ENCODE measurements at regions not wholly inside any gene's neighbourhood (a gene's known extent, or its start where the extent isn't known, plus 50 kb on each side); places are given as distances from the start of the nearest gene placed in this dataset.

DNA sequence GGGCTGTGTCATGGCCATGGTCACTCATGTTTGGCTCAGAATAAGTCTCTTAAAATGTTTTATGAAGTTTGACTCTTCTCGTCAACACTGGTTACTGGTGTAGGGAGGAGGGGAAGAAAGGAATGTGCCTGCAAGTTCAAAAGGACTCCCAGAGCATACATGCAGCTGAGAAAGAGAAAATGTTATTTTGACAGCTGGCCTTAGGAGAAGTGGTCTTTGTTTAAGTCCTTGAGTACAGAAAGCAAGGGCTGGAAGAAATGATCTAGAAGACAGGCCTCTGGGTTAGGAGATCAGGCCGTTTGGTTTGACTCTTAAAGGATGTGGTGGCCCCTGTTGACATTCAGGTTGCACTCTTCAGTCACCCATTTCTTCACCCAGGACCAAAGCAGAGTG is 245.5 kb downstream of the REEP3 start:
- no peak overlapping the region for H3K27ac ChIP-seq (ENCODE audit: low read depth, low read length)
- WGBS, 3 donors: 61 to 64% (median 63%) methylated on average over 2 of the region's 2 CpGs

DNA sequence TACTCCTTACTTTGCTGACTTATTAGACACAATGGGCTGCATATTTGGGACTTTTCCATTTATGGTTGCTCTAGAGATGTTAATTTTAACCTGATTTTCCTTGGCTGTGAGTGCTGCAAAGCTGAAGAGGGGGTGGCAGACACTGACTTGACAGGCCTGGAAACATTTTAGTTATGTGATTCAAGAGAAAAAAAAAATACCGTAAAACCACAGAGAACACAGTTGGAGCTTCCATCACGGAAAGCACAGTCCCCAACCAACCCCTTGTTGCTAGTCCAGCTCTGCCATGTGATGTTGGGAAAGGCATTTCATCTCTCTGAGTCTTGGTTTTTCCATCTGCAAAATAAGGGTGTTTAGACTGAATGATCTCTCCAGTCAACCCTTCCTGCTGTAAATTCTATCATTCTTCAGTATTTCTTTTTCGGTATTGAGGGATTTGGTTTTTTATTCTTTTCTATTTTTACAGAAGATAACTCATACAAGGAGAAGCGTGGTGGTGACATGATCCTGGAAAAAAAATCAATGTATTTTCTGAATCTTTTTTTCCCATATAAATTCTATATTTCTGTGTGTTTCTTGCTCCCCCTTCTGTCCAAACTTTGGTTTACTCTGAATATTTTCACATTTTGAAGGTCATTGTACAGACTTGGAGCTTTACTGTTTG is 246.1 kb downstream of the REEP3 start:
- no peak overlapping the region for H3K27ac ChIP-seq (ENCODE audit: low read depth, low read length)

DNA sequence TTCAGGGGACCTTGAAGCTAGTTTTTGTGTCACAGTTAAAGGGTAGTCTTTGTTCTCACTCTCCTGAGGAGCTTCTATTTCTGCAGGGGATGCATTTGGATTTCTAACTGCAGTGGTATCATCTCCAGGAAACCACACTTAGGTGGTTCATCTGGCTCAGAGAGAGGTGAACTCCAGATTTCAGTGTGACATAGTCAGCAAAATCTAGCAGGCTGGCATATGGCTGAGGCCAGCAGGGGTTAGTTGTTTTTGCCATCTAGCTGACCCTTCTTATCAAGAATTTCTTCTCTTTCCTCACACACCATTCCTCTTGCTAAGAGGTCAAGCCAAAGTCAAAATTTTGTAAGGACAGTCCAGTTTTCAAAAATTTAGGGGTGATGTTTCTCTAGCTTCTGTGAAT is 248.2 kb downstream of the REEP3 start:
- no peak overlapping the region for H3K27ac ChIP-seq (ENCODE audit: low read depth, low read length)

More for the DNA sequence above, 246.1 kb downstream of the REEP3 start:
- WGBS, 3 donors: 46 to 67% (median 53%) methylated on average over 4 of the region's 4 CpGs

DNA sequence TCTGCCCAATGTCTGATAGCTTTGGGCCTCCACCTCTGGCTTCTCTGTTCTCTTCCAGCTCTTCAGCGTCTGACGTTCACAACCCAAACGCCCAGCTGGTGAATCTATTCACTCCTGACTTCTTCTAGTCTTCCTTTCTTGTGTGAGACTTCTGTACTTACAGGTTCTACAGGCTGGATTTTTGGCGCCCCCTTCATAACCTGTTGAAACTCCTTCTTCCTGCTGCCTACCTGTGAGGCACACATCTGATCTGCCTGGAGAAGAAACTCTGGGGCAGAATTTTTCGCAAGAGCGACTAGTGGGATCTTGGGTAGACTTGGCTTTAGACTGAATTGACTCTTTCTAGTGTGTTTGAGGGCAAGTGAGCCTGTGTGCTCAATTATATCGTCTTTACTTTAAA is 249.3 kb downstream of the REEP3 start:
- no peak overlapping the region for H3K27ac ChIP-seq (ENCODE audit: low read depth, low read length)
- WGBS, 3 donors: 77 to 87% (median 83%) methylated on average over 7 of the region's 7 CpGs

DNA sequence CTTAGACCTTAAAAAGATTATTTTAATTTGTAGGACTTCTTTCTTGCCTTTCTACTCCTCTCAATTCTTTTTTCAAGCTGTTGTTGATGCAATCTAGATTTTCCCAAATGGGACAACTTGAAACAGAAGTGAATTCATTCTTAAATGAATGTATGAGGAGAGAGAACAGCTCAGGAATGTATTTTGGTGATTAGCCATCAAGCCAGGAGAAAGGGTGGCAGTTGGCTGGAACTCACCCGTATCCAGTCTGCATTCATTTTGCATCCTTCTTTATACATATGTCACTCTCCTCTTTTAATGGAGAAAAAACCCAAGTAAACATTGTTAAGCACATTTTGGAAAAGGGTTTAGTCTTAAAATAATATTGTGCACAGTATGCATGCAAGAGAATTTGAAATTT is 251.3 kb downstream of the REEP3 start:
- no peak overlapping the region for H3K27ac ChIP-seq (ENCODE audit: low read depth, low read length)
- 55 to 66% (median 56%) methylated on average over 1 of the region's 1 CpG for WGBS, 3 donors

DNA sequence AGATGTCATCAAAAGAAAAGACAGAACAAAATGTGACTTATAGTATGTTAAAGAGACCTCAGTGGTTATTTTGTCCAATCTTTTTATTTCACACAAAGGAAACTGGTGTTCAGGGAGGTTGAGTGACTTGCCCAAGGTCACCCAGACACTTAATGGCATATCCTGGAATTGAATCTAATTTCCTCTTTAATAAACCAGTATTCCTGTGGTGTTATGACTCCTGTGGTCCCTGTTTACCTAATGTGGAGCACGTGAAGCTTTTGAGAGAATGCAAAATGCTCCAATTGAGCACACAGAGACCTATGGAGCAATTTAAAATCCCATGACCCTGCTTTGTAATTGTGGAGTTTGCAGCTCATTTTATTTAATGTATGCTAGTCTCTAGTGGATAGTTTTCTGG is 251.9 kb downstream of the REEP3 start:
- H3K27ac ChIP-seq (ENCODE audit: low read depth, low read length): no peak overlapping the region
- 21 to 42% (median 36%) methylated on average over 1 of the region's 1 CpG for WGBS, 3 donors

DNA sequence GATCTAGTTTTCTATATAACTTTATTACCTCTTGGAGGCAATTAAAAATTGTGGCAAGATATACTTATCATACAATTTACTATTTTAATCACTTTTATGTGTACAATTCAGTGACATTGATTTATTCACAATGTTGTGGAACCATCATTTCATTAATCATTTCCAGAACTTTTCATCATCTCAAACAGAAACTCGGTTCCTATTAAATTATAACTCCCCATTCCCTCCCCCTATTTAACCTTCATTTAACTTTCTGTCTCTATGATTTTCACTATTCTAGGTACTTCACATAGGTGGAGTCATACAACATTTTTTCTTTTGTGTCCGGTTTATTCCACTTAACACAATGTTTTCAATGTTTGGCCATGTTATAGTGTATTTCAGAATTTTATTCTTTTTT is 252.8 kb downstream of the REEP3 start:
- H3K27ac ChIP-seq (ENCODE audit: low read depth, low read length): no peak overlapping the region
- 50 to 82% (median 78%) methylated on average over 2 of the region's 2 CpGs for WGBS, 3 donors

DNA sequence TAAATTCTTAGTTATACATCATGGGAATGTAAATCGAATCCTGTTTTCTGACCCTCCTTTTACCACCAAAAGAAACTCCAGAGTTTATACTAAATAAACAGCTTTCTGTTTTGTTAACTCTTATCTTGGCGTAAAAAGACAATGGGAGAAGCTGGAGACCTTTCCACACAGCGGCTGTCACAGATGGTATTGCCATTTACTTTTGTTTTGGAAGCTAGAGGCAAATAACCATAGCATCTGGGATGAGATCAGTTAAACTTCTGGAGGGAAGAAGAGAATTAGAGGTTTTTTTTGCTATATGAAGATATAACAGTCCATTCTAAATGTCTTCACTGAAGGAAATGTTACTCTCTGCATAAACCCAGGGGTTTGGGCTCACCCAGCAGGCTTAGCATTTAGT is 258.9 kb downstream of the REEP3 start:
- H3K27ac ChIP-seq (ENCODE audit: low read depth, low read length): no peak overlapping the region
- 58 to 75% (median 70%) methylated on average over 3 of the region's 3 CpGs for WGBS, 3 donors

DNA sequence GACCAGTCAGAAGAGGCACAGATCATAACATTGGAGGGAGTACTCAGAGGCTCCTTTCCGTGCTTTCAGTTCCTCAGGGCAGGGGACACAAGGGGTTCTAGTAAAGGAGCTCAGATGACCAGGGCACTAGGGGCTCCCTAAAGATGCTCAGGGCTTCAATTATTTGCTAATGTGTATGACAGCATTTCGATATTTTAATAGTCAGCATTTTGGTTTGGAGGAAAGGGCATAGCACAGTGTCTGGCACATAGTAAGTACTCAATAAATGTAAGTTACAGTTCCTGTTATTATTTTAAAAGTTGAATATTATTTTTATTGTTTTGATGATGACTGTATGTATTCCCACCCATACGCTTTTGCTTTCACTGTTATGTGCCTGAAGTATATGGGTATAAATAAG is 260.0 kb downstream of the REEP3 start:
- 89 to 91% (median 89%) methylated on average over 3 of the region's 3 CpGs for WGBS, 3 donors
- no peak overlapping the region for H3K27ac ChIP-seq (ENCODE audit: low read depth, low read length)

DNA sequence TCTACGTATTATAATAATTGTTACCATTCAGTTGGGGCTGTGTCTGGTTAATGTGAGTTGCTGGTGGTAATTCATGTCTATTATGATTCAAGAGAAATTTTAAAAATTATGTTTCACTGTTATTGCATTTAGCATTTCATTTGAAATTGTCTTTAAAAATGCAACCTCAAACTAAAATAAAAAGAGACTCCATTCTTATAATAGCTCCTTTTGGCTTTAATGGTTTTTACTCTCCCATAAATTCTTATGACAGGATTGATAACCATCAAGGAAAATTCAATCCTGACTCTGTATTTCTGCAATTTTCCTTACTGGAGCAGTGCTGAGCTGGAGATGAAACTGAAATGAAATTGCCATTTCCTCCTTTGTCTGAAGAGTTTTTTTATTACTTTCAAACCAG is 262.7 kb downstream of the REEP3 start:
- H3K27ac ChIP-seq (ENCODE audit: low read depth, low read length): no peak overlapping the region
- WGBS, 3 donors: 80 to 90% (median 89%) methylated on average over 1 of the region's 1 CpG

DNA sequence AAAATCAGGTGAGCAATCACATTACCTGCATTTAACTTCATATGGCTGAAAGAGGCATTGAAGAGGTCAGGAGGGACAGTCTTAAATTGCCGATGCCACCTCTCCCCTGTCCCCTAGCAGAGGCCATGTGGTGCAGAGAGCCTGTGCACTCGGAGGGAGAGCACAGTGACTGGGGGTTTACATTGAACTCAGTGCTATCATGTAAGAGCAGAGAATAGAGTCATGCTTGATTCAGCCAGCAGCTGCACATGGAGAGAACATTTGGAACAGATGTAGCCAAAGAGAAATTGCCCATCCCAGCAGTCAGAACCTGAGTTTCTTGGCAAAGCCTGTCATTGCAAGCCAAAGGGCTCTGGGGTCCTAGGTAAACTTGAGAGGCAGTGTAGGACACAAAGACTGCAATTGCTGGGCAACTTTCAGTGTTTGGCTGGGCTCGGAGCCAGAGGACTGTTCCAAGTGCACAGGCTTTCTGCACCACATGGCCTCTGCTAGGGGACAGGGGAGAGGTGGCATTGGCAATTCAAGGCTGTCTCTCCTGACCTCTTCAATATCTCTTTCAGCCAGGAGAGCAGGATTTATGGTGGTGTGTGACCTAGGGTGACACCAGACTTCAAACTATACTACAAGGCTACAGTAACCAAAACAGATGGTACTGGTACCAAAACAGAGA is 267.1 kb downstream of the REEP3 start:
- 82 to 92% (median 84%) methylated on average over 3 of the region's 3 CpGs for WGBS, 3 donors
- H3K27ac ChIP-seq (ENCODE audit: low read depth, low read length): no peak overlapping the region

DNA sequence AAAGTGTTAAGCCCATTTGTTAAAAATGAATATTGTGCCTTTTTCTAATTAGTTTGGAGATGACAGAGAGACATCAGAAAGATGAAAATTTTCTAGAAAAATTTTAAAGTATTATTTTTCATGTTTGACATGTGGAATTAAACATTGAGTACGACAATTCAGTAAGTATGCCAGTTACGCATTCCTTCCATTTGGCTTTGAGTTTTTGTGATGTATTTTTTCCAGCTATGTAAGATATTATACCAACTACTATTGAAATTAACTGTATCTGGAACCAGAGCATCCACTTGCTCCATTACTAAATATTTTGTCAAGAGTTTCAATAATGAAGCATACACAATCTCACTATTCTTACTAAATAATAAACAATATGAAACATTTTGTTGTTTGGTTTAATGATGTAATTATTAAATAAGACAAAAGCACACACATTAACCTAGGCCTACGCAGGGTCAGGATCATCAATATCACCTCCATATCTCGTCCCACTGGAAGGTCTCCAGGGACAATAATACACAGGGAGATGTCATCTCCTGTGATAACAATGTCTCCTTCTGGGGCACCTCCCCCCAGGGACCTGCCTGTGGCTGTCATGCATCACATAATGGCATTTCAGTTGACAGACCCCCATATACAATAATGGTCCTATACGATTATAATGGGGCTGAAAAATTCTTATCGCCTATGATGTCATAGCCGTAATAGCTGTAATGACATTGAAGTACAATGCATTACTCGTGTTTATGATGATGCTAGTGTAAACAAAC is 274.1 kb downstream of the REEP3 start:
- H3K27ac ChIP-seq (ENCODE audit: low read depth, low read length): no peak overlapping the region
- WGBS, 3 donors: 80 to 85% (median 82%) methylated on average over 8 of the region's 8 CpGs

DNA sequence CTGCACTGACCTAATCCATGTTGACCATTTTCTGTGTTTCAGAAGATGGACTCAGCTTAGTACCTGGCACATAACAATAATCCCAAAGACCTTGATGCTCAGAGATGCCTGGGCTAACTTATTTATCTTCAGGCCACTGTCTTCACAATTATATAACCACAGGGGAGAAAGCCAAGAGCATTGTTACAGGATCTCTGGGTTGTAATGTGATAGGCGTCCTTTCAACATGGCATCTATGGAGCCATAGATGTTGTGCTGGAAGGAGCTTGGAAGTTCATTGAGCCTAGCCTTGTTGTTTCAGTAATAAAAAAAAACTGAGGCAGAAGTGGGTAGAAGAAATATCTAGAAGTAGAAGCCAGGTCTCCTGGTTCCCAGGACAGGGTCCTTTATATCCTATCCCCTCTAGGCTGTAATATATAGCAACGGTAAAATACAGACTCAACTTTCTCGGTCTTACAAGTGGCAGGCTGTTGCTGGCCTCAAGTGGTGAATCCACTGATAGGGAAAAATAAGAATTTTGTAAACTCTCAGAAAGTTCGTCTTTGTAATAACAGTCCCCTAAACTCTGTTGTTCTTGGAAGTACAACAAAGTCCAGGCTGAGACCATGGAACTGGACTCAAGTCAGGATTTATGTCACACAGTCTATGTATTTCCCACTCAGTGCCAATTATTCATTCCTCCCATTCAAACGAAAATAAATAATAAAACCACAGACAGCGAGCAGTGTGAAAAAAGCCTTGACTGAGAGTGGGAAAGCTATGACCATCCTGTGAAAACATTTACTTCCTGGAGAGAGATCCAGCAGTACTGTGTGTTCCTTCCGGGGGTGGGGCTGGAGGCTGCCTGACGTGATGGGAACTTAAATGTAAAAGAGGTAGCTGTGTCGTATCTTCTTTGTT is 277.6 kb downstream of the REEP3 start:
- 29 to 37% (median 34%) methylated on average over 9 of the region's 9 CpGs for WGBS, 3 donors
- no peak overlapping the region for H3K27ac ChIP-seq (ENCODE audit: low read depth, low read length)

DNA sequence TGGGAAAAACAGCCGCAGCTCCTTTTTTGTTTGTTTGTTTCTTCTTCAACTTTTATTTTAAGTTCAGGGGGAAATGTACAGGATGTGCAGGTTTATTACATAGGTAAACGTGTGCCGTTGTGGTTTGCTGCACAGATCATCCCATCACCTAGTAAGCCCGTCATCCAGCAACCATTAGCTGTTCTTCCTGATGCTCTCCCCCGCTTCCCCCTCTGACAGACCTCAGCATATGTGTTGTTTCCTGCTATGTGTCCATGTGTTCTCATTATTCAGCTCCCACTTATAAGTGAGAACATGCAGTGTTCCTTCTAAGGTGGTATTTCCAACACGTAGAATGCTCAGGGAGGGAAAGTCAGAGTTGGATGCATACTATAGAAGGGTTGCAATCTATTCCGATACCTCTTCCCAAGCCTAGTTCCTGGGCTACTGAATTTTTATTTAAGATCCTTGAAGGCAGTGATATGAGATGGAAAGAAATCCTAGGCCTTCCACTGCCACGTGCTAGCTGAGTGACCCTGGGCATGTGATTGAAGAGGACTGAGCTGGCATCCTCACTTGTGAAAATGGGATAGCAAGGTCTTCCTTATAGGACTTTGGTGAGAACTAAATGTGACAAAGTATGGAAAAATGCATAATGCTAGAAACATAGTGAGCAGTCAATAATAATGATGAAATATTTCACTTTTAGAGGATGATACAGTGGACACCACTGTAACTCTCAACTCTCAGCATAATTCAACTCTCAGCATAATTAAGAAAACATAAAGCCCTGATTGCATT is 278.5 kb downstream of the REEP3 start:
- WGBS, 3 donors: 50 to 59% (median 52%) methylated on average over 8 of the region's 8 CpGs

DNA sequence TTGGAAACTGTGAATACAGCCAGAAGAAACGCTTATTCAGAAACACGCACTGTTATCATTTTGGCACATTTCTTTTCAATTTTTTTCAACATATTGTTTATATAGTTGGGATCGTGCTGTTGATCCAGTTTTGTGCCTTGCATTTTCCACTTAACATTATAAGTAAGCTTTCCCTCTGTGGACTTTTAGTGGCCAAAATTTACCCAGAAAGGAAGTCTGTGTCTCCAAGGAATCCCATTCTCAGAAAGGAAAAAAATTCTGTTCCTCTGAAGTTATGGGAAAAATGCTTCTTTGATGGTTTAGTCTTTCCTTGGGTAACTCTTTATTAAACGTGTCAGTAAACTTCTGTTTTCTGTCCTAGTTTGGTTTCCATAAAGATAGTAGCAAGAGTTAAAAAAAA is 280.0 kb downstream of the REEP3 start:
- H3K27ac ChIP-seq (ENCODE audit: low read depth, low read length): no peak overlapping the region
- WGBS, 3 donors: 23 to 39% (median 29%) methylated on average over 4 of the region's 4 CpGs

More for the DNA sequence above, 278.5 kb downstream of the REEP3 start:
- H3K27ac ChIP-seq (ENCODE audit: low read depth, low read length): no peak overlapping the region

DNA sequence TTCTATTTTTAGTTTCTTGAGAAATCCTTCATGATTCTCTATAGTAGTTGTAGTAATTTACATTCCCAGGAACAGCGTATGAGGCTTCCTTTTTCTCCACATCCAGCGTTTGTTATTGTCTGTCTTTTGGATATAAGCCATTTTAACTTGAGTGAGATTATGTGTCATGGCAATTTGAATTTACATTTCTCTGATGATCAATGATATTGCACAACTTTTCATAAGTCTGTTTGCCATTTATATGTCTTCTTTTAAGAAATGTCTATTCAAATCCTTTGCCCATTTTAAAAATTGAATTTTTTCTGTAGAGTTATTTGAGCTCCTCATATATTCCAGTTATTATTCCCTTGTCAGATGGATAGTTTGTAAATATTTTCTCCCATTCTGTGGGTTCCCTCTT is 285.1 kb downstream of the REEP3 start:
- H3K27ac ChIP-seq (ENCODE audit: low read depth, low read length): no peak overlapping the region
- 35 to 39% (median 39%) methylated on average over 2 of the region's 2 CpGs for WGBS, 3 donors

DNA sequence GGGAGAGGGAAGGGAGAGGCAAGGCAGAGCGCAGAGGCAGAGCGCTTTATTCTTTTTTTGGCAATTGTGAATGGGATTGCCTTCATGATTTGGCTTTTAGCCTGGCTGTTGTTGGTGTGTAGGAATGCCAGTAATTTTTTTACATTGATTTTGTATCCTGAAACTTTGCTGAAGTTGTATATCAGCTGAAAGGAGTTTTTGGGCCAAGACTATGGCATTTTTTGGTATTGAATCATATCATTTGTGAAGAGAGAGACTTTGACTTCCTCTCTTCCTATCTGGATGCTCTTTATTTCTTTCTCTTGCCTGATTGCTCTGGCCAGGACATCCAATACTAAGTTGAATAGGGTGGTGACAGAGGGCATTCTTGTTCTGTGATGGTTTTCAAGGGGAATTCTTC is 291.3 kb downstream of the REEP3 start:
- H3K27ac ChIP-seq (ENCODE audit: low read depth, low read length): no peak overlapping the region
- 40 to 78% methylated on average over 1 to 2 of the region's 2 CpGs; no CpG with 5 or more reads in 1 of the 3 donors for WGBS, 3 donors

DNA sequence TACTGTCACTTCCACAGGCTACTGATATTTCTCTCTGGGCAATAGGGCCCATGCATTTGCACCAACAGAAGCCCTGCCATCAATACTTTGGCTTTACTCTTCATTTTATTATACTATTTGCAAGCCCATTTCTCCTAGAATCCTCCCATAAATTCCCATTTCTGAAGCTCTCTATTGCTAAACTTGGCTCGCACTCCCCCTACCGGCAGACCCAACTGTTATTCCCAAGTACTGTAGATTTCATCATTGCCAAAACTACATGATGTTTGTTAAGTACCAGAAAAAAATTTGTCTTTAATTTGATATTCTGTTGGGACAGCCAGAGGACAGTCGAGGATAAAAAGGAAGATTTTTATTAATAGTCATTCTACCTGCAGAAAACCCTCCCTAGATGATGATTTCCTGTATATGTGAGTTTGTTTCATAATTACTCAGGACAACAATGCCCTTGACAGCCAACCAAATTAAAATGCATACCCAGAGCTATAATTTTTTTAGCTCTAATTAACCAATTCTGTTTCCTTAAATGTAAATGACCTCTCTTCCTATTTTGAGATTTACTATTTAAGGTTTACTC is 298.6 kb downstream of the REEP3 start:
- H3K27ac ChIP-seq (ENCODE audit: low read depth, low read length): no peak overlapping the region
- WGBS, 3 donors: 0 to 2% (median 1%) methylated on average over 3 of the region's 3 CpGs
